Ovary (tissue), 7 donors: ENCODE measurements at regions not wholly inside any gene's neighbourhood (a gene's known extent, or its start where the extent isn't known, plus 50 kb on each side); places are given as distances from the start of the nearest gene placed in this dataset.

Experiments used
- DNase-seq, 5 donors: peaks; one replicate each; pipeline ENCODE4 v3.0.0-alpha.2; 2019 to 2020
- H3K27ac ChIP-seq, 2 donors: fragments of 200-600 bp; one replicate each; pipeline versions ENCODE4 v1.5.1 to v1.8.0; 2019 to 2022
- H3K27me3 ChIP-seq: fragments of 200-600 bp; one replicate; pipeline ENCODE4 v1.8.0; 2022
- H3K36me3 ChIP-seq: fragments of 200-600 bp; sonication (generic); one replicate; pipeline ENCODE4 v1.5.1; 2019
- H3K4me1 ChIP-seq: one replicate; pipeline ENCODE4 v1.8.1; 2013; ENCODE audit warnings: mild to moderate bottlenecking, moderate library complexity; ENCODE audit not compliant: insufficient read depth
- H3K4me3 ChIP-seq: fragments of 200-600 bp; sonication (generic); one replicate; pipeline ENCODE4 v1.5.1; 2017
- H3K9me3 ChIP-seq, 2 donors: fragments of 200-600 bp in 1 of 2; sonication (generic) in 1 of 2; one replicate each; pipeline versions ENCODE4 v1.5.1 to v1.8.1; 2013 to 2019; ENCODE audit warnings: mild to moderate bottlenecking in 1 of 2, moderate library complexity in 1 of 2
- CTCF ChIP-seq, 3 donors: fragments of 450-650 bp in 2 of 3; fragments of 200-600 bp in 1 of 3; IDR thresholded peaks; one replicate each; pipeline versions ENCODE4 v1.5.1 to v1.8.0; 2016 to 2022; ENCODE audit warnings: antibody characterized with exemption in 3 of 3, mild to moderate bottlenecking in 1 of 3
- EP300 ChIP-seq: sonication (generic); formaldehyde crosslinking; IDR thresholded peaks from one replicate; pipeline ENCODE4 v1.6.1; 2017; ENCODE audit warnings: antibody characterized with exemption
- POLR2A ChIP-seq: fragments of 450-650 bp; IDR thresholded peaks from one replicate; pipeline ENCODE4 v1.6.1; 2017; ENCODE audit warnings: antibody characterized with exemption, mild to moderate bottlenecking, moderate library complexity
- WGBS, 3 donors: extraction: QIAGEN DNeasy Blood & Tissue Kit in 1 of 3; methylation state at CpG; one replicate each; pipeline versions ENCODE4 v1.1.5 to v1.1.7; 2013 to 2017; 5-methylcytosine and 5-hydroxymethylcytosine counted together
- intact Hi-C, 4 donors: fragments of 100-400 bp; cut with DNase I; formaldehyde crosslinking; loops; one replicate each; pipeline versions ENCODE4 v1.11.0 to v1.15.1; 2022 to 2023
- donor health status: DM: no; HTN: no; CAD: no; lungs with moderate emphysema.
- donor health status: DM: no; HTN: no; CAD: no.
- donor health status: Bipolar disorder and iron deficiency.
- donor health status: DM: no; HTN: no; CAD: no.
- donor health status: DM: yes; HTN: yes; CAD: no.

- Histone ChIP-seq H3K27ac (no peak overlapping the region), H3K4me3 (no peak overlapping the region), H3K4me1 (peaks cover 4% of the 10 kb centered on the region), H3K36me3 (no peaks in the 10 kb centered on the region), H3K9me3 (no peaks in the 10 kb centered on the region), H3K27me3 (no peaks in the 10 kb centered on the region)
- intact Hi-C loops: no loop called here
- peak in 1 of 5 donors; percentile 15 for DNase-seq
- no peak for TF ChIP-seq CTCF (IDR thresholded peaks at IDR 0.05)
- TF ChIP-seq POLR2A: no peak
- TF ChIP-seq EP300: no peak
- WGBS, 3 donors: 65 to 68% (median 66%) methylated on average over 16 of the region's 16 CpGs
Observed at GRCh38 chr2:111618226-111618977, 265.6 kb downstream of the ANAPC1 start.

- Histone ChIP-seq H3K9me3 (no peaks in the 10 kb centered on the region), H3K27ac (no peak overlapping the region), H3K4me3 (no peak overlapping the region), H3K27me3 (no peaks in the 10 kb centered on the region), H3K36me3 (no peaks in the 10 kb centered on the region), H3K4me1 (peaks cover 4% of the 10 kb centered on the region)
- WGBS, 3 donors: 76 to 86% (median 85%) methylated on average over 11 of the region's 11 CpGs
- no peak for DNase-seq
- intact Hi-C loops: no loop called here
- TF ChIP-seq POLR2A: no peak
- no peak for TF ChIP-seq EP300
- no peak for TF ChIP-seq CTCF (IDR thresholded peaks at IDR 0.05)
Observed at GRCh38 chr2:111618978-111619902, 264.8 kb downstream of the ANAPC1 start.

GRCh38 chr2:111620281-111620680, 263.7 kb downstream of the ANAPC1 start:
- H3K4me3 ChIP-seq: no peak overlapping the region
- no peaks in the 10 kb centered on the region for H3K27me3 ChIP-seq
- TF ChIP-seq POLR2A: no peak
- TF ChIP-seq EP300: no peak
- no peak for TF ChIP-seq CTCF (IDR thresholded peaks at IDR 0.05)
- no peaks in the 10 kb centered on the region for H3K9me3 ChIP-seq
- H3K27ac ChIP-seq: no peak overlapping the region
- H3K36me3 ChIP-seq: no peaks in the 10 kb centered on the region
- no peak for DNase-seq
- intact Hi-C loops: no loop called here
- peaks cover 4% of the 10 kb centered on the region for H3K4me1 ChIP-seq
- WGBS, 3 donors: 85 to 90% (median 89%) methylated on average over 5 of the region's 5 CpGs

- TF ChIP-seq CTCF (IDR thresholded peaks at IDR 0.05) (no peak), POLR2A (no peak), EP300 (no peak)
- DNase-seq: no peak
- no peaks in the 10 kb centered on the region for H3K9me3 ChIP-seq
- H3K36me3 ChIP-seq: no peaks in the 10 kb centered on the region
- peaks cover 2% of the 10 kb centered on the region for H3K4me1 ChIP-seq
- H3K27me3 ChIP-seq: no peaks in the 10 kb centered on the region
- 91 to 98% (median 94%) methylated on average over 3 of the region's 3 CpGs for WGBS, 3 donors
- no peak overlapping the region for H3K4me3 ChIP-seq
- intact Hi-C loops: no loop called here
- H3K27ac ChIP-seq: no peak overlapping the region
Observed at GRCh38 chr2:111622859-111623258, 261.1 kb downstream of the ANAPC1 start.
